ENCODE measurements at regions not wholly inside any gene's neighbourhood (a gene's known extent, or its start where the extent isn't known, plus 50 kb on each side); places are given as distances from the start of the nearest gene placed in this dataset.

- TF ChIP-seq POLR2AphosphoS5 (IDR thresholded peaks at IDR 0.05; ENCODE audit: low read depth, low read length): no peak
- TF ChIP-seq PAX5 (IDR thresholded peaks at IDR 0.05; ENCODE audit: insufficient read depth, low read length, severe bottlenecking): no peak
- no peak for TF ChIP-seq POLR2A (IDR thresholded peaks at IDR 0.05; ENCODE audit: low read depth, low read length)
- TF ChIP-seq SPI1 (IDR thresholded peaks at IDR 0.05; ENCODE audit: low read depth, low read length): no peak
Observed at GRCh38 chr6:170212956-170213636, 77.8 kb downstream of the DLL1 start.
